Neural progenitor cell (in vitro differentiated cells): ENCODE measurements at regions not wholly inside any gene's neighbourhood (a gene's known extent, or its start where the extent isn't known, plus 50 kb on each side); places are given as distances from the start of the nearest gene placed in this dataset.

Experiments used
- EZH2 ChIP-seq: fragments of 200-600 bp; sonication (generic); IDR thresholded peaks from 2 replicates; pipeline ENCODE4 v1.6.1; 2017; ENCODE audit warnings: antibody characterized with exemption, mild to moderate bottlenecking, moderate library complexity
- TF ChIP-seq, protein P1 (sequence below): fragments of 200-600 bp; sonication (generic); IDR thresholded peaks from 2 replicates; pipeline ENCODE4 v1.5.1; 2017; ENCODE audit warnings: antibody characterized with exemption, mild to moderate bottlenecking

DNA sequence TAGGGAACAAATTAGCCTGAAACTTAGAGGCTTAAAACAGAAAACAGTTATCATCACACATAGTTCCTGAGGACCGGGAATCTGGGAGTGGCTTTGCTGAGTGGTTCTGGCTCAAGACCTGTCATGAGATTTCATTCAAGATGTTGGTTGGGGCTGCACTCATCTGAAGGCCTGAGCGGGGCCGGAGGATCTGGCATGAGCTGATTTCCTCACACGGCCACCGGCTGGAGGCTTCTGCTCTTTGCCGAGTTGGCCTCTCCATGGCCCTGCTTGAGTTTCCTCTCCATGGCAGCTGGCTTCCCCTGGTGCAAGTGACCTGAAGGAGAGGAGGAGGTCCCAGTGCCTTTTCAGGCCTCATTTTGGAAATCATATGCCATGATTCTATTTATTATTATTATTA is 128.1 kb downstream of the PAPOLA start:
- TF ChIP-seq, protein P1, sequence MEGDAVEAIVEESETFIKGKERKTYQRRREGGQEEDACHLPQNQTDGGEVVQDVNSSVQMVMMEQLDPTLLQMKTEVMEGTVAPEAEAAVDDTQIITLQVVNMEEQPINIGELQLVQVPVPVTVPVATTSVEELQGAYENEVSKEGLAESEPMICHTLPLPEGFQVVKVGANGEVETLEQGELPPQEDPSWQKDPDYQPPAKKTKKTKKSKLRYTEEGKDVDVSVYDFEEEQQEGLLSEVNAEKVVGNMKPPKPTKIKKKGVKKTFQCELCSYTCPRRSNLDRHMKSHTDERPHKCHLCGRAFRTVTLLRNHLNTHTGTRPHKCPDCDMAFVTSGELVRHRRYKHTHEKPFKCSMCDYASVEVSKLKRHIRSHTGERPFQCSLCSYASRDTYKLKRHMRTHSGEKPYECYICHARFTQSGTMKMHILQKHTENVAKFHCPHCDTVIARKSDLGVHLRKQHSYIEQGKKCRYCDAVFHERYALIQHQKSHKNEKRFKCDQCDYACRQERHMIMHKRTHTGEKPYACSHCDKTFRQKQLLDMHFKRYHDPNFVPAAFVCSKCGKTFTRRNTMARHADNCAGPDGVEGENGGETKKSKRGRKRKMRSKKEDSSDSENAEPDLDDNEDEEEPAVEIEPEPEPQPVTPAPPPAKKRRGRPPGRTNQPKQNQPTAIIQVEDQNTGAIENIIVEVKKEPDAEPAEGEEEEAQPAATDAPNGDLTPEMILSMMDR, result no peak
- TF ChIP-seq EZH2, result no peak
